Mesothelial cell of epicardium (in vitro differentiated cells): ENCODE measurements at regions not wholly inside any gene's neighbourhood (a gene's known extent, or its start where the extent isn't known, plus 50 kb on each side); places are given as distances from the start of the nearest gene placed in this dataset.

Source experiments
- DNase-seq, 2 experiments: peaks; one replicate each; pipeline ENCODE4 v3.0.0; 2021; ENCODE audit warnings: low spot score in 2 of 2; ENCODE audit not compliant: unreplicated experiment in 2 of 2
- H3K27ac Mint-ChIP-seq: 2 replicates; pipeline ENCODE4 v1.8.0; 2021; ENCODE audit warnings: mixed read lengths
- H3K27me3 Mint-ChIP-seq: 2 replicates; pipeline ENCODE4 v1.8.0; 2021; ENCODE audit warnings: low read depth, mixed read lengths
- H3K36me3 Mint-ChIP-seq: 2 replicates; pipeline ENCODE4 v1.8.0; 2021; ENCODE audit warnings: mixed read lengths
- H3K4me1 Mint-ChIP-seq: 2 replicates; pipeline ENCODE4 v1.8.0; 2021; ENCODE audit warnings: mixed read lengths
- H3K4me3 Mint-ChIP-seq: 2 replicates; pipeline ENCODE4 v1.8.0; 2021; ENCODE audit warnings: mild to moderate bottlenecking, moderate library complexity, mixed read lengths
- H3K9me3 Mint-ChIP-seq: 2 replicates; pipeline ENCODE4 v1.8.0; 2021; ENCODE audit warnings: mixed read lengths
- TF ChIP-seq, protein P1 (sequence below): fragments of 200-600 bp; sonication (generic); IDR thresholded peaks from one replicate; pipeline ENCODE4 v1.5.0; 2021; ENCODE audit warnings: antibody characterized with exemption; ENCODE audit not compliant: unreplicated experiment

DNA sequence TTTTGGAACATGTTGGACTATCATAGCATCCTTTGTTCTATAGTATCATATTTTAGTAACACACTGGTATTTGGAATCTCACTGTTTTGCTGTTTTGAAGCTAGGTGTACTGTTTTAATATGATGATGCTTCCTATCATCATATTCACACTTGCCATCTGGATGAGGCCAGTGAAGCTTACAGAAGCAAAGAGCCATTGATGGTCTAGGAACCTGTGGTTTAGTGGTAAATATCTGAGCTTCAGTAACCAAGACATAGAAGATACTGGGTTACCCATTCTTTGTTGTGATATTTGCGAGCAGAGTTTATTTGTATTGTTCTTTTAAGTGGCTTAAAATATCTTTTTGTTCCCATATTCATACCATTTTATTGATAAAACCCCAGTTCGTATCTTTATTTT is 304.1 kb downstream of the SATB1 start:
- Mint-ChIP-seq H3K36me3 (no peaks in the 10 kb centered on the region), H3K27me3 (no peaks in the 10 kb centered on the region), H3K4me1 (no peaks in the 10 kb centered on the region), H3K4me3 (no peak overlapping the region), H3K27ac (no peak overlapping the region), H3K9me3 (peaks cover 10% of the 10 kb centered on the region)
- no peak for DNase-seq
- TF ChIP-seq, protein P1, sequence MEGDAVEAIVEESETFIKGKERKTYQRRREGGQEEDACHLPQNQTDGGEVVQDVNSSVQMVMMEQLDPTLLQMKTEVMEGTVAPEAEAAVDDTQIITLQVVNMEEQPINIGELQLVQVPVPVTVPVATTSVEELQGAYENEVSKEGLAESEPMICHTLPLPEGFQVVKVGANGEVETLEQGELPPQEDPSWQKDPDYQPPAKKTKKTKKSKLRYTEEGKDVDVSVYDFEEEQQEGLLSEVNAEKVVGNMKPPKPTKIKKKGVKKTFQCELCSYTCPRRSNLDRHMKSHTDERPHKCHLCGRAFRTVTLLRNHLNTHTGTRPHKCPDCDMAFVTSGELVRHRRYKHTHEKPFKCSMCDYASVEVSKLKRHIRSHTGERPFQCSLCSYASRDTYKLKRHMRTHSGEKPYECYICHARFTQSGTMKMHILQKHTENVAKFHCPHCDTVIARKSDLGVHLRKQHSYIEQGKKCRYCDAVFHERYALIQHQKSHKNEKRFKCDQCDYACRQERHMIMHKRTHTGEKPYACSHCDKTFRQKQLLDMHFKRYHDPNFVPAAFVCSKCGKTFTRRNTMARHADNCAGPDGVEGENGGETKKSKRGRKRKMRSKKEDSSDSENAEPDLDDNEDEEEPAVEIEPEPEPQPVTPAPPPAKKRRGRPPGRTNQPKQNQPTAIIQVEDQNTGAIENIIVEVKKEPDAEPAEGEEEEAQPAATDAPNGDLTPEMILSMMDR, result no peak

DNA sequence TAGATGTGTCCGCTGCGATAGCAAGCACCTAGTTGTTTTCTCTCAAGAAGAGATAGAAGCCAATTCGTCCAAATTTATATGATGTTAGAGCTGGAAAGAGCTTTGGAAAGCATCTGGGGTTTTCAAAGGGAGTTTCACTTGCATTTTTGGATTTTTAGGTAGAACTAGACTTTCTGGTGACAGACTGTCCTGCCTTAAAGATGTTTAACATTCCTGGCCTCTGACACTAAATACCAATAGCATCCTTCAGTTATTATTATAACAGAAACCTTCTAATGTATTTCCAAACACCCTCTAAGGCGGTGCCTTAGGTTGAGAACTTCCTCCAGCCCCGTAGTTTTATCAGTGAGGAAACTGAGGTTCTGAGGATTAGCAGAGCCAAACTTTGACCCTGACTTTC is 305.3 kb downstream of the SATB1 start:
- Mint-ChIP-seq H3K4me3 (no peak overlapping the region), H3K4me1 (peaks cover 4% of the 10 kb centered on the region), H3K27me3 (no peaks in the 10 kb centered on the region)

DNA sequence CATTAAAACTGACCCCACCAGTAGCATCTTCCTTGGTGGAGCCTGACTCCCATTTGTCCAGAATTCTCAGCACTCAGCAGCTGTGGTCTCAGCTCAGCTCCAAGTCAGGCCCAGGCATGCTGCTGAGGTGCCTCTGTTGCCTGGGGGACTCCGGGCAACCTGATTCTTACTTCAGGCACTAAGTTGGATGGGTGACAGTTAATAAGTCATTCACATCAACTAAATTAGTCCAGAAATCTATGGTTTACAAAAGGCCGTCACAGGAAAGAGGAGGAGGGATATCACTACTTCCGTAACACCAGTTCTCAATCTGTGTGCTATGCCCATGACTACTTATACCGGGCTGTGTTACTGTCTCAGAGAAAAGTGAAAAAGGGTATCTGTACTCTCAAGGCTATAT is 310.2 kb downstream of the SATB1 start:
- Mint-ChIP-seq H3K4me1 (peaks cover 26% of the 10 kb centered on the region), H3K27ac (peak overlapping the region; percentile 66), H3K27me3 (no peaks in the 10 kb centered on the region), H3K4me3 (no peak overlapping the region), H3K9me3 (no peaks in the 10 kb centered on the region), H3K36me3 (no peaks in the 10 kb centered on the region)
- TF ChIP-seq, protein P1, result no peak
- no peak for DNase-seq

More for the DNA sequence above, 305.3 kb downstream of the SATB1 start:
- TF ChIP-seq, protein P1, result no peak
- DNase-seq, result no peak
- Mint-ChIP-seq H3K27ac (no peak overlapping the region), H3K9me3 (peaks cover 10% of the 10 kb centered on the region), H3K36me3 (no peaks in the 10 kb centered on the region)

DNA sequence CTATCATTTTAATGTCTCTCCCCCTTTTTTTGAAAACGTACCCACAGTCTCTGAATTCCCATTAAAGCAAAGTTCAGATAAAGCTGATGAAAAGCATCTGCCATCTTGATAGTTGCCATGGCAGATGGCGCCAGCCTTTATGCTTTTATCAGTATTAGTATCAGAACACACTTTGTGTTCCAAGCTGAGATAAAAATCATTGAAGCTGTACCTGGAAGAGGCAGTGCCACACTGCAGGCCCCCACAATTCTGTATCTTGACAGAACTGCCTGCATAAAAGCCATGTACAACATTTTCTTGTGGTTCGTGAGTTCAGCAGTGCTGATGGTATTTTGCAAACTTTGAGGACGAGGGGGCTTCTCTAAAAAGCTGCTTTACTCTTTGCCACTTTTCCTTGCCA is 311.7 kb downstream of the SATB1 start:
- Mint-ChIP-seq H3K9me3 (peaks cover 6% of the 10 kb centered on the region), H3K27me3 (no peaks in the 10 kb centered on the region), H3K27ac (peak overlapping the region; percentile 48), H3K4me1 (peaks cover 26% of the 10 kb centered on the region), H3K36me3 (peaks cover 4% of the 10 kb centered on the region), H3K4me3 (no peak overlapping the region)
- TF ChIP-seq, protein P1, result no peak
- DNase-seq, result no peak

DNA sequence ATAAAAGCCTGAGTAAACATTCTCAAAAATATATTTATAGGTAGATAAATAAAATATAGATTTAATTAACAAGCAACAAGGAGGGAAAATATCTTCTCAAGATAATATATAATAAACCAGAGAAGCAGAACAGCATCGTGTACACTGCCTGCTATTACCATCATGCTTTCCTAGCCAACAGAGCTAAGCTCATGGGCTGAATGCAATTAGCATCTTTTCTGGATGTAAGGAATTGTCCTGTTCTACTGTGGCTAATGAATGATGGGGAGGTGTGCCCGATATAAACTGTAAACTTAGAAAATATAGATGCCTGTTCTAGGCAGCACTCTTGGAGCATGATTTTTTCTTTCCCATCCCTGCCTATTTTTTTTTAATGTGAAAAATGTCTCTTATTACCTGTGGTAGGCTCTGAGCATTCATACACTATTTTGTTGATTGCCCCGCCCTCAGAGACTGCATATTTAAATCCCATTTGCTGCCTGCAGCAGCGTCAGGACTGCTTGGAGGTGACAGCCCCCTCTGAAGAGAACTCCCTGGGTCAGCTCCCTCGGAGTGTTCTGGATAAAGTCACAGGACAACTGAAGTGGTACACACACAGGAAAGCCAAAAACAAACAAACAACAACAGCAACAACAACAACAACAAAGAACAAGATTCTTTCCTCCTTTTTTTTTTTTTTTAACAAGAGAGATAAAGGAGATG is 312.3 kb downstream of the SATB1 start:
- no peaks in the 10 kb centered on the region for H3K27me3 Mint-ChIP-seq
- no peak overlapping the region for H3K27ac Mint-ChIP-seq

More for the DNA sequence above, 312.3 kb downstream of the SATB1 start:
- no peak overlapping the region for H3K4me3 Mint-ChIP-seq
- peaks cover 6% of the 10 kb centered on the region for H3K9me3 Mint-ChIP-seq
- peaks cover 4% of the 10 kb centered on the region for H3K36me3 Mint-ChIP-seq
- TF ChIP-seq, protein P1, result no peak
- no peak for DNase-seq
- H3K4me1 Mint-ChIP-seq, result peaks cover 26% of the 10 kb centered on the region
